NCI-H1436 (cell line): ENCODE measurements at regions not wholly inside any gene's neighbourhood (a gene's known extent, or its start where the extent isn't known, plus 50 kb on each side); places are given as distances from the start of the nearest gene placed in this dataset.

Experiments
- DNase-seq: peaks from one replicate; lab custom pipeline; 2025; lab: John Stamatoyannopoulos, UW

- DNase-seq = no peak
These were observed 284.8 kb downstream of the THBS2 start for GRCh38 chr6:168968801-168969200.

GRCh38 chr6:168968228-168968627, 285.4 kb downstream of the THBS2 start:
- DNase-seq = no peak

- no peak for DNase-seq
These were observed 286.2 kb downstream of the THBS2 start for GRCh38 chr6:168967281-168967925.

GRCh38 chr6:168964138-168964835, 289.4 kb downstream of the THBS2 start:
- DNase-seq = no peak

- no peak for DNase-seq
These were observed 290.8 kb downstream of the THBS2 start for GRCh38 chr6:168962886-168963285.

GRCh38 chr6:168961264-168961656, 292.4 kb downstream of the THBS2 start:
- DNase-seq = no peak

- no peak for DNase-seq
These were observed 292.9 kb downstream of the THBS2 start for GRCh38 chr6:168960551-168961263.

- no peak for DNase-seq
These were observed 293.9 kb downstream of the THBS2 start for GRCh38 chr6:168959696-168960095.

- DNase-seq = peak; percentile 58
These were observed 296.5 kb downstream of the THBS2 start for GRCh38 chr6:168956884-168957730.

GRCh38 chr6:168956141-168956838, 297.4 kb downstream of the THBS2 start:
- DNase-seq = no peak

GRCh38 chr6:168953461-168953860, 300.2 kb downstream of the THBS2 start:
- DNase-seq = no peak

- no peak for DNase-seq
These were observed 302.4 kb downstream of the THBS2 start for GRCh38 chr6:168951217-168951616.

GRCh38 chr6:168950858-168951214, 302.8 kb downstream of the THBS2 start:
- no peak for DNase-seq

- DNase-seq = no peak
These were observed 303.4 kb downstream of the THBS2 start for GRCh38 chr6:168949981-168950857.

GRCh38 chr6:168948990-168949531, 304.6 kb downstream of the THBS2 start:
- no peak for DNase-seq

GRCh38 chr6:168948002-168948401, 305.6 kb downstream of the THBS2 start:
- no peak for DNase-seq

- DNase-seq = no peak
These were observed 310.3 kb downstream of the THBS2 start for GRCh38 chr6:168943231-168943905.

- DNase-seq = no peak
These were observed 311.0 kb downstream of the THBS2 start for GRCh38 chr6:168942646-168943045.

GRCh38 chr6:168941036-168941435, 312.6 kb downstream of the THBS2 start:
- DNase-seq = no peak

GRCh38 chr6:168939796-168940195, 313.9 kb downstream of the THBS2 start:
- no peak for DNase-seq
